HCT116 (cell line): ENCODE measurements at regions not wholly inside any gene's neighbourhood (a gene's known extent, or its start where the extent isn't known, plus 50 kb on each side); places are given as distances from the start of the nearest gene placed in this dataset.

ENCODE experiments used
- ATAC-seq: fragments of 200-7000 bp; cut with Tn5 transposase; 2 replicates; pipeline ENCODE4 v1.9.1; 2020; ENCODE audit warnings: mild to moderate bottlenecking, moderate library complexity
- BruUV-seq: library from RNA; stranded (reverse); fragments of 400-500 nt; replicated peaks from 2 replicates; lab custom pipeline; 2021; lab: Mats Ljungman, UMichigan
- CTCF ChIA-PET: fragments of 300-600 bp; sonication (Branson Sonifier 250); formaldehyde crosslinking; loops from one replicate; lab custom pipeline; 2021; ENCODE audit warnings: antibody characterized with exemption; lab: Charles Lee
- POLR2A ChIA-PET: fragments of 300-600, 350-600 bp; sonication (Branson Sonifier 250); formaldehyde crosslinking; loops from one replicate; lab custom pipeline; 2021; ENCODE audit warnings: antibody characterized with exemption; lab: Charles Lee
- RAD21 ChIA-PET, 2 experiments: fragments of 300-600 bp; sonication (Branson Sonifier 250); formaldehyde crosslinking; loops; one replicate each; lab custom pipeline; 2023; ENCODE audit warnings: low total read pairs in 2 of 2; ENCODE audit not compliant: uncharacterized antibody in 2 of 2, unreplicated experiment in 2 of 2, low non-redundant PET in 1 of 2; lab: Charles Lee
- DNase-seq: peaks from one replicate; pipeline ENCODE4 v3.0.0-alpha.2; 2010; ENCODE audit warnings: low read depth, low spot score
- H2AFZ ChIP-seq: fragments of 200-600 bp; shearing (Covaris generic), sonication (generic); 2 replicates; pipeline ENCODE4 v1.6.1; 2017; ENCODE audit warnings: low read depth, mixed run types, mixed read lengths, antibody characterized with exemption, low read length; ENCODE audit not compliant: poor library complexity, severe bottlenecking
- H3K27ac ChIP-seq: 2 replicates; pipeline ENCODE4 v1.5.1; 2012; ENCODE audit warnings: low read depth, low read length
- H3K27me3 ChIP-seq: fragments of 200-600 bp; sonication (generic); 2 replicates; pipeline ENCODE4 v1.6.1; 2016; ENCODE audit warnings: mixed run types, low read length, mixed read lengths; ENCODE audit not compliant: insufficient read depth
- H3K36me3 ChIP-seq, 2 experiments: fragments of 200-500 bp in 1 of 2; fragments of 200-600 bp in 1 of 2; sonication (Bioruptor generic) in 1 of 2; sonication (generic) in 1 of 2; 2 replicates each; pipeline versions ENCODE4 v1.5.1 to v1.6.1; 2014 to 2016; ENCODE audit warnings: low read length in 2 of 2, inconsistent platforms in 1 of 2, mixed read lengths in 1 of 2, mixed run types in 1 of 2; ENCODE audit not compliant: insufficient read depth in 2 of 2, control insufficient read depth in 1 of 2
- H3K4me1 ChIP-seq, 2 experiments: fragments of 200-600 bp in 1 of 2; sonication (generic) in 1 of 2; 2 replicates each; pipeline versions ENCODE4 v1.5.1 to v1.6.1; 2012 to 2017; ENCODE audit warnings: low read length in 2 of 2, inconsistent platforms in 1 of 2, mild to moderate bottlenecking in 1 of 2, mixed read lengths in 1 of 2, mixed run types in 1 of 2, moderate library complexity in 1 of 2; ENCODE audit not compliant: insufficient read depth in 2 of 2, control insufficient read depth in 1 of 2
- H3K4me2 ChIP-seq: fragments of 200-600 bp; sonication (generic); 2 replicates; pipeline ENCODE4 v1.6.1; 2017; ENCODE audit warnings: mixed run types, low read length, mixed read lengths
- H3K4me3 ChIP-seq, 2 experiments: fragments of 200-600 bp in 1 of 2; sonication (generic) in 1 of 2; replicated peaks in 1 of 2; 2 replicates each; pipeline ENCODE4 v1.5.1; 2011 to 2016; ENCODE audit warnings: low read length in 2 of 2, control low read depth in 1 of 2, low read depth in 1 of 2, mild to moderate bottlenecking in 1 of 2, mixed read lengths in 1 of 2, mixed run types in 1 of 2
- H3K79me2 ChIP-seq: fragments of 200-600 bp; sonication (generic); 2 replicates; pipeline ENCODE4 v1.6.1; 2017; ENCODE audit warnings: mild to moderate bottlenecking, mixed run types, low read length, moderate library complexity, mixed read lengths; ENCODE audit not compliant: insufficient read depth
- H3K9ac ChIP-seq: fragments of 200-600 bp; sonication (generic); 2 replicates; pipeline ENCODE4 v1.6.1; 2016; ENCODE audit warnings: low read length, mixed read lengths
- H3K9me2 ChIP-seq: fragments of 200-600 bp; sonication (generic), shearing (Covaris generic); 2 replicates; pipeline ENCODE4 v1.6.1; 2017; ENCODE audit warnings: mixed run types, mild to moderate bottlenecking, moderate library complexity; ENCODE audit not compliant: insufficient read depth
- H3K9me3 ChIP-seq, 2 experiments: fragments of 200-500 bp in 1 of 2; fragments of 200-600 bp in 1 of 2; sonication (Bioruptor generic) in 1 of 2; sonication (generic) in 1 of 2; 2 replicates each; pipeline ENCODE4 v1.6.1; 2014 to 2017; ENCODE audit warnings: low read length in 2 of 2, mixed read lengths in 2 of 2, inconsistent platforms in 1 of 2, low read depth in 1 of 2, mild to moderate bottlenecking in 1 of 2, mixed run types in 1 of 2, moderate library complexity in 1 of 2; ENCODE audit not compliant: control insufficient read depth in 1 of 2, insufficient read depth in 1 of 2
- H4K20me1 ChIP-seq: fragments of 200-600 bp; sonication (generic), shearing (Covaris generic); 2 replicates; pipeline ENCODE4 v1.6.1; 2017; ENCODE audit warnings: mixed run types, mild to moderate bottlenecking, moderate library complexity; ENCODE audit not compliant: insufficient read depth
- CEBPB ChIP-seq: IDR thresholded peaks from 2 replicates; pipeline ENCODE4 v1.6.1; 2012; ENCODE audit warnings: low read depth
- FOSL1 ChIP-seq: IDR thresholded peaks from 2 replicates; pipeline ENCODE4 v1.6.1; 2012; ENCODE audit warnings: low read depth
- SRF ChIP-seq: IDR thresholded peaks from 2 replicates; pipeline ENCODE4 v1.6.1; 2012; ENCODE audit warnings: low read depth
- ZBTB33 ChIP-seq: IDR thresholded peaks from 2 replicates; pipeline ENCODE4 v1.6.1; 2011; ENCODE audit warnings: mild to moderate bottlenecking, low read length, moderate library complexity; ENCODE audit not compliant: insufficient replicate concordance; ENCODE audit errors: extremely low read depth
- ZFX ChIP-seq: fragments of 450-650 bp; IDR thresholded peaks from 2 replicates; pipeline ENCODE4 v1.6.1; 2017
- intact Hi-C: fragments of 100-400 bp; cut with micrococcal nuclease; formaldehyde crosslinking; loops from 2 replicates; pipeline ENCODE4 v1.10.0; 2022
- TF ChIP-seq, protein P1 (sequence below): IDR thresholded peaks from 2 replicates; pipeline ENCODE4 v1.6.1; 2012

GRCh38 chr12:23222801-23223200 lies 597.8 kb downstream of the ETNK1 start:
- Histone ChIP-seq H3K4me2 (no peak overlapping the region), H2AFZ (no peak overlapping the region), H3K27ac (no peak overlapping the region), H3K36me3 (no peaks in the 10 kb centered on the region), H3K9me2 (no peaks in the 10 kb centered on the region), H3K9me3 (peaks cover 10 to 27% of the 10 kb centered on the region in 2 experiments; a peak in 2 of 4 replicates), H4K20me1 (no peaks in the 10 kb centered on the region), H3K4me3 (no peak overlapping the region), H3K4me1 (no peaks in the 10 kb centered on the region), H3K9ac (no peak overlapping the region), H3K27me3 (no peaks in the 10 kb centered on the region), H3K79me2 (no peaks in the 10 kb centered on the region)
- TF ChIP-seq ZBTB33 = no peak
- TF ChIP-seq SRF = no peak
- TF ChIP-seq, protein P1, sequence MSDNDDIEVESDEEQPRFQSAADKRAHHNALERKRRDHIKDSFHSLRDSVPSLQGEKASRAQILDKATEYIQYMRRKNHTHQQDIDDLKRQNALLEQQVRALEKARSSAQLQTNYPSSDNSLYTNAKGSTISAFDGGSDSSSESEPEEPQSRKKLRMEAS = no peak
- TF ChIP-seq CEBPB = no peak
- TF ChIP-seq ZFX = no peak
- no peak for TF ChIP-seq FOSL1
- intact Hi-C loops = no loop called here
- RAD21 ChIA-PET = no interaction called here
- CTCF ChIA-PET = no interaction called here
- ATAC-seq (no peak), DNase-seq (no peak)
- no TSS peak for BruUV-seq
- POLR2A ChIA-PET = no interaction called here

DNA sequence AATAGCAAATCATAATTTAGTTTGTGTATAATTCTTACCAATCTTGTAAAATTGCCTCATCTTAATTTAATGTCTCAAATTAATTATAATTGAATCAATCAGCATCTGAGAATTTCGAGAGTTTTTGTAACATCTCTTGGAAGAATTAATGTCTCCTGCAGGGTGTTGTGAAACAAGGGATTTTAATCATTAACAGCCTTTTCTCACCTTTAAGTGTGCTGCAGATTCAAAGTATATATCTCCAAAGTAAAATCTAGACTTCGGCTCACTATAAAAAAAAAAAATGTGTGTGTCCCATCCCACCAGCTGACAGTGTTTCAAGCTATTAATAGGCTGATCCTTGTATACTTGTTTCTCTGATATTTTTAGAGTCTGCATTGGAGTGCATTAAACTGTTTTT lies 603.1 kb downstream of the ETNK1 start:
- H3K36me3 ChIP-seq = no peaks in the 10 kb centered on the region
- no peaks in the 10 kb centered on the region for H3K4me1 ChIP-seq
- H3K9me3 ChIP-seq = peaks cover 11 to 17% of the 10 kb centered on the region in 2 experiments; a peak in 2 of 4 replicates
- TF ChIP-seq CEBPB = no peak
- TF ChIP-seq, all 23 proteins: peak for 0
- H3K4me3 ChIP-seq = no peak overlapping the region
- H4K20me1 ChIP-seq = no peaks in the 10 kb centered on the region
- H3K27me3 ChIP-seq = no peaks in the 10 kb centered on the region
- no peak overlapping the region for H3K9ac ChIP-seq
- H3K9me2 ChIP-seq = no peaks in the 10 kb centered on the region
- POLR2A ChIA-PET = no interaction called here
- H2AFZ ChIP-seq = no peak overlapping the region
- RAD21 ChIA-PET = no interaction called here
- H3K4me2 ChIP-seq = no peak overlapping the region
- H3K27ac ChIP-seq = no peak overlapping the region
- intact Hi-C loops = no loop called here
- BruUV-seq = no TSS peak
- no peak for ATAC-seq
- H3K79me2 ChIP-seq = no peaks in the 10 kb centered on the region
- no peak for DNase-seq
- CTCF ChIA-PET = no interaction called here
